Spinal cord (tissue), 9 donors: ENCODE measurements at regions not wholly inside any gene's neighbourhood (a gene's known extent, or its start where the extent isn't known, plus 50 kb on each side); places are given as distances from the start of the nearest gene placed in this dataset.

Experiments
- DNase-seq, 6 donors: peaks; one replicate each; pipeline versions ENCODE4 v3.0.0 to v3.0.0-alpha.2; 2013 to 2015; ENCODE audit warnings: low spot score in 6 of 6, low read depth in 4 of 6
- H3K27ac ChIP-seq: one replicate; pipeline ENCODE4 v1.5.1; 2013; ENCODE audit warnings: low read depth, low read length, control low read depth
- H3K27me3 ChIP-seq: one replicate; pipeline ENCODE4 v1.6.1; 2013; ENCODE audit warnings: low read length; ENCODE audit not compliant: control insufficient read depth, insufficient read depth
- H3K36me3 ChIP-seq: one replicate; pipeline ENCODE4 v1.6.1; 2013; ENCODE audit warnings: low read length; ENCODE audit not compliant: control insufficient read depth, insufficient read depth
- H3K4me1 ChIP-seq: one replicate; pipeline ENCODE4 v1.6.1; 2013; ENCODE audit warnings: low read length; ENCODE audit not compliant: control insufficient read depth, insufficient read depth
- H3K4me3 ChIP-seq: one replicate; pipeline ENCODE4 v1.5.1; 2013; ENCODE audit warnings: low read depth, low read length, control low read depth
- H3K9me3 ChIP-seq: one replicate; pipeline ENCODE4 v1.6.1; 2013; ENCODE audit warnings: low read length; ENCODE audit not compliant: control insufficient read depth, insufficient read depth
- WGBS: methylation state at CpG from one replicate; pipeline ENCODE4 v1.1.5; 2013; ENCODE audit warnings: missing lambda C conversion rate; ENCODE audit not compliant: insufficient coverage; 5-methylcytosine and 5-hydroxymethylcytosine counted together
- donor health status: healthy.

DNA sequence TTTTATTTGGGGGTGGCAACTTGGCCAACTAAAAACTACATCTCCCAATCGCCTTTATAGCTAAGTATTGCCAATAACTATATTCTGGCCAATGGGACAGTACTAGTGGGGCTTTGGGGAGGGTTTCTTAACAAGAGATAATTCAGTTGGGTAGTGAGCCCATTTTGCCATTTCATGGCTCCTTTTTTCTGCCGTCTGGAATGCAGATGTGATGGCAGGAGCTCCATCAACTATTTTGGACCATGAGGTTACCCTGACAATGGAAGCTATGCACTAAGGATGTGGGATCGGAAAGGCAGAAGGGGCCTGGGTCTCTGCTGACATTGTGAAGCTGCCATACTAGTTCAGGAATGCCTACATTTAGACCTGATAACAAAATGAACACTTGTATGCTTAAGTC lies 67.0 kb upstream of the FOXC1 start:
- Histone ChIP-seq H3K9me3 (no peaks in the 10 kb centered on the region), H3K27ac (no peak overlapping the region), H3K4me3 (no peak overlapping the region), H3K4me1 (no peaks in the 10 kb centered on the region), H3K27me3 (no peaks in the 10 kb centered on the region), H3K36me3 (no peaks in the 10 kb centered on the region)
- DNase-seq = no peak
- WGBS = 100% methylated on average over 1 of the region's 3 CpGs

- no peak overlapping the region for H3K27ac ChIP-seq
- H3K4me1 ChIP-seq = no peaks in the 10 kb centered on the region
- H3K36me3 ChIP-seq = no peaks in the 10 kb centered on the region
- H3K9me3 ChIP-seq = no peaks in the 10 kb centered on the region
- no peaks in the 10 kb centered on the region for H3K27me3 ChIP-seq
- 74% methylated on average over 3 of the region's 3 CpGs for WGBS
- no peak for DNase-seq
- no peak overlapping the region for H3K4me3 ChIP-seq
These were observed 65.7 kb upstream of the FOXC1 start for GRCh38 chr6:1544000-1544399.

- no CpG with 5 or more reads among the region's 2 CpGs for WGBS
These were observed 65.1 kb upstream of the FOXC1 start for GRCh38 chr6:1544603-1545002.

GRCh38 chr6:1545654-1546053 lies 64.1 kb upstream of the FOXC1 start:
- no peaks in the 10 kb centered on the region for H3K27me3 ChIP-seq
- no peaks in the 10 kb centered on the region for H3K4me1 ChIP-seq
- 70% methylated on average over 4 of the region's 12 CpGs for WGBS
- DNase-seq = no peak
- H3K27ac ChIP-seq = no peak overlapping the region
- H3K4me3 ChIP-seq = no peak overlapping the region
- no peaks in the 10 kb centered on the region for H3K36me3 ChIP-seq
- no peaks in the 10 kb centered on the region for H3K9me3 ChIP-seq

More at GRCh38 chr6:1544603-1545002, 65.1 kb upstream of the FOXC1 start:
- no peaks in the 10 kb centered on the region for H3K9me3 ChIP-seq
- H3K27me3 ChIP-seq = no peaks in the 10 kb centered on the region
- no peak overlapping the region for H3K27ac ChIP-seq
- no peaks in the 10 kb centered on the region for H3K4me1 ChIP-seq
- DNase-seq = no peak
- H3K4me3 ChIP-seq = no peak overlapping the region
- no peaks in the 10 kb centered on the region for H3K36me3 ChIP-seq

DNA sequence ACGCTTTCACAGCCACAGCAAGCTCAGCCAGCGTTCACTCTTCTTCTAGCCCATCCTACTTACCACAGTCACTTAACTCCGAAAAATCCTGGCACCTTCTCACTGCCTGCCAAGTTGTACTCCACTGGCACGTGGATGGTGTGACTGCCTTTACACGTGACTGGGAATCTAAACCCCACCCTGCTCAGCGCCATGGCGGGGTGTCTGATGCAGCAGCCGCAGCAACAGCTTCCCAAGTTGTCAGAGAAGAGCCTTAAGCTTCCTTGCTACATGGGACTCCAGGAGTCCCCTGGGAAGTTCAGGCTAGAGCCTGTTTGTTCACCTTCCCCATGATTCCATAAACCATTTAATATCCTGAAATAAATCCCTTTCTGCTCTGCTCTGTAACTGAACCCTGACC lies 61.9 kb upstream of the FOXC1 start:
- no peak for DNase-seq
- Histone ChIP-seq H3K27ac (no peak overlapping the region), H3K4me1 (no peaks in the 10 kb centered on the region), H3K27me3 (no peaks in the 10 kb centered on the region), H3K9me3 (peaks cover 1% of the 10 kb centered on the region), H3K36me3 (no peaks in the 10 kb centered on the region), H3K4me3 (no peak overlapping the region)
- 89% methylated on average over 8 of the region's 8 CpGs for WGBS

DNA sequence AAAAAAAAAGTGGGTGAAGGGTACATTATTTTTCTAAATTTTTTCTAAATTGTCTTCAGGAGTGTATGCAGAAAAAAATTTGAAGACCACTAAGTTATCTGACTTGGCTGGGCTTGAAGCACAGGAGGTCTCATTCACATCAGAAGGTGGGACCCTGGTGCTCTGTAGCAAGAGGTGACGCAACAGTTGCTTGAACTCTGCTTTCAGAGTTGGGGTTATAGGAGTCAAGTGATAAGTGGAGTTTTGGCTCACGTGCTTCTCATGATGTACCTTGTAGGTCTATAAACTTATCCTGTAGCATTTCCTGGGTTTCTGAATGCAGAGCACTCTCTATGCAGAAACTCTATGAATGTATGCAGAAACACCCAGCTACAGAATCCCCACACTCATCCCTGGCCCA lies 58.5 kb upstream of the FOXC1 start:
- Histone ChIP-seq H3K4me3 (no peak overlapping the region), H3K27ac (no peak overlapping the region), H3K4me1 (peaks cover 12% of the 10 kb centered on the region), H3K27me3 (no peaks in the 10 kb centered on the region), H3K36me3 (no peaks in the 10 kb centered on the region), H3K9me3 (peaks cover 1% of the 10 kb centered on the region)
- WGBS = no CpG with 5 or more reads among the region's 2 CpGs
- DNase-seq = no peak

DNA sequence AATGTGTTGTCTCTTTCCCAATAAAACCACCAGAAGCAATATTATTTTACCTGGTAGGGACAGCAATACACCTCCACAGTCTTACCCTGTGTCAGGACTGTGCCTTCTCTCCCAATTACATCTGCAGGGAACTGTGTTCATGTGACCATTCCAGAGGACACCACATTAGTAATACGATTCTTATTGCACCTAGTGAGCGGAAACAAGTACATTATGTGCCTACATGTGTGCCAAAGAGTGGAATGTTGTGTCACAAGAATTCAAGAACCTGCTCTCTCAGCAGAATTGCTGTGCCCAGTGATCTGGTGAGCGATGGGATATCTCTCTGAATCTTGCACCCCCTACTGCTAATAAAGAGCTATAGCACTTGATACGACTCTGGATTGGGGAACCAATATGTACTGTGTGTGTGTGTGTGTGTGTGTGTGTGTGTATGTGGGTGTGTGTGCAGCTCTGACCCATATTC lies 57.4 kb upstream of the FOXC1 start:
- WGBS = no CpG with 5 or more reads among the region's 4 CpGs
- Histone ChIP-seq H3K4me1 (peaks cover 12% of the 10 kb centered on the region), H3K27ac (no peak overlapping the region), H3K4me3 (no peak overlapping the region), H3K36me3 (no peaks in the 10 kb centered on the region), H3K27me3 (no peaks in the 10 kb centered on the region), H3K9me3 (peaks cover 1% of the 10 kb centered on the region)
- DNase-seq = peak in 1 of 6 donors; percentile 11

DNA sequence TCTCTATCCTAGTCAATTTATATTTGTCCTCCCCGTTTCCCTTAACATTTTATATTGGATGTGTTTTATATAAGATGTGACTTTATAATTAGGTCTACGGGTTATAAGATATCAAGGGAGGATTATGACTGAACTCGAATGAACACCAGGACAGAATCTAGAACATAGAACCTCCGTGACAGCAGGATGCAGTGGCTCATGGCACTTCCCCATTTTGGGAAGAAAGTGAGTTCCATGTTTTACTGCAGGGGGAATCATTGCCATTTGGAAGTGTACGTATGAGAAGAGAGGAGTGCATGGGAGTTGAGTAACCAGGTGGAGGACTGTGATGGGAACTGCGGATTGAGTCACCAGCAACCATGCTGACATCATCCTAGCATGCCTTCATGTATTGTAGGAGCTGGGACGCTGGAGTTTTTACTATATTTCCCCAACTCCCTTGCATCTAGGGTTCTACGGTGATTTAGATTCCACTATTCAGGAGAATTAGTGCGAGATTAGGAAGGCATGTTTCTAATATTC lies 56.1 kb upstream of the FOXC1 start:
- Histone ChIP-seq H3K9me3 (peaks cover 1% of the 10 kb centered on the region), H3K27ac (no peak overlapping the region), H3K27me3 (no peaks in the 10 kb centered on the region), H3K4me3 (no peak overlapping the region), H3K4me1 (peaks cover 12% of the 10 kb centered on the region), H3K36me3 (no peaks in the 10 kb centered on the region)
- WGBS = 85% methylated on average over 5 of the region's 9 CpGs
- no peak for DNase-seq

GRCh38 chr6:1554141-1554475 lies 55.6 kb upstream of the FOXC1 start:
- WGBS = 75% methylated on average over 6 of the region's 8 CpGs
- no peak for DNase-seq
- H3K27ac ChIP-seq = no peak overlapping the region
- H3K9me3 ChIP-seq = peaks cover 1% of the 10 kb centered on the region
- H3K4me3 ChIP-seq = no peak overlapping the region
- no peaks in the 10 kb centered on the region for H3K27me3 ChIP-seq
- H3K36me3 ChIP-seq = no peaks in the 10 kb centered on the region
- peaks cover 12% of the 10 kb centered on the region for H3K4me1 ChIP-seq

- Histone ChIP-seq H3K36me3 (no peaks in the 10 kb centered on the region), H3K4me1 (peaks cover 12% of the 10 kb centered on the region), H3K4me3 (peak overlapping the region; percentile 51), H3K9me3 (peaks cover 1% of the 10 kb centered on the region), H3K27me3 (no peaks in the 10 kb centered on the region), H3K27ac (peak overlapping the region; percentile 20)
- peak in 5 of 6 donors; percentile 13 to 93 (median 59) for DNase-seq
- WGBS = 28% methylated on average over 42 of the region's 46 CpGs
These were observed 55.0 kb upstream of the FOXC1 start for GRCh38 chr6:1554476-1555310.
